Mucosa of descending colon (tissue), 3 donors: ENCODE measurements at regions not wholly inside any gene's neighbourhood (a gene's known extent, or its start where the extent isn't known, plus 50 kb on each side); places are given as distances from the start of the nearest gene placed in this dataset.

Experiments used
- ATAC-seq: fragments of 200-7000 bp; cut with Tn5 transposase; one replicate; pipeline ENCODE4 v1.9.1; 2020; ENCODE audit warnings: mild to moderate bottlenecking, moderate library complexity
- DNase-seq, 3 donors: peaks; one replicate each; pipeline ENCODE4 v3.0.0-alpha.2; 2020
- H3K36me3 ChIP-seq: fragments of 200-600 bp; one replicate; pipeline ENCODE4 v1.8.0; 2021; ENCODE audit warnings: low read depth, mild to moderate bottlenecking
- H3K4me1 ChIP-seq: fragments of 200-600 bp; one replicate; pipeline ENCODE4 v1.8.0; 2021; ENCODE audit warnings: low read depth, mild to moderate bottlenecking
- H3K4me3 ChIP-seq: fragments of 200-600 bp; one replicate; pipeline ENCODE4 v1.8.0; 2021; ENCODE audit warnings: mild to moderate bottlenecking
- H3K9me3 ChIP-seq: fragments of 200-600 bp; one replicate; pipeline ENCODE4 v1.8.0; 2021; ENCODE audit warnings: mild to moderate bottlenecking
- CTCF ChIP-seq: fragments of 200-600 bp; IDR thresholded peaks from one replicate; pipeline ENCODE4 v1.8.0; 2022; ENCODE audit warnings: antibody characterized with exemption, mild to moderate bottlenecking
- intact Hi-C, 2 donors: fragments of 100-400 bp; cut with DNase I in 1 of 2; cut with micrococcal nuclease in 1 of 2; formaldehyde crosslinking; loops; one replicate each; pipeline versions ENCODE4 v1.11.0 to v1.11.1; 2022; cut with DNase I, micrococcal nuclease
- donor health status: DM: no; HTN: no; CAD: no; lungs with moderate emphysema.
- donor health status: DM: no; HTN: no; CAD: no.
- donor health status: DM: no; HTN: yes; CAD: no.

GRCh38 chr5:89922161-89922560 lies 487.4 kb downstream of the CETN3 start:
- Histone ChIP-seq H3K4me3 (no peak overlapping the region), H3K4me1 (no peaks in the 10 kb centered on the region), H3K9me3 (no peaks in the 10 kb centered on the region), H3K36me3 (no peaks in the 10 kb centered on the region)
- TF ChIP-seq CTCF, result no peak
- ATAC-seq (no peak), DNase-seq (no peak)
- intact Hi-C loops, result no loop called here

DNA sequence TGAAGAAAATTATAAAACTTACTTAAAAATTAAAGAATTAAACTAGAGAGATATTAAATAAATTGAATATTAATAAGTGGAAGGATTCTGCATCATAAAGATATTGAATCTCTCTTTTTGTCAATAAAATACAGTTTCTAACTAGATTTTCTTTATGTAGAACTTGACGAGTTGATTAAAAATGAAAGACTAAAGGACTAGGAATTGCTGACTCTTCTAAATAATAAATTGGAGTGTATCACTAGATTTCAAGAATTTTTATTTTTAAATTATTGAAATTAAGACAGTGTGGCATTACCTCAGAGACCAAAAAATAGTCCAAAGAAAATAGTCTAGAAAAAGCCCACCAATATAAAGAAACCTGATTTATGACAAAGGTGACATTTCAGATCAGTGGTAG lies 492.4 kb downstream of the CETN3 start:
- H3K4me1 ChIP-seq, result no peaks in the 10 kb centered on the region
- intact Hi-C loops, result no loop called here
- DNase-seq (no peak), ATAC-seq (no peak)
- H3K36me3 ChIP-seq, result no peaks in the 10 kb centered on the region
- no peak for TF ChIP-seq CTCF
- H3K9me3 ChIP-seq, result no peaks in the 10 kb centered on the region
- no peak overlapping the region for H3K4me3 ChIP-seq

DNA sequence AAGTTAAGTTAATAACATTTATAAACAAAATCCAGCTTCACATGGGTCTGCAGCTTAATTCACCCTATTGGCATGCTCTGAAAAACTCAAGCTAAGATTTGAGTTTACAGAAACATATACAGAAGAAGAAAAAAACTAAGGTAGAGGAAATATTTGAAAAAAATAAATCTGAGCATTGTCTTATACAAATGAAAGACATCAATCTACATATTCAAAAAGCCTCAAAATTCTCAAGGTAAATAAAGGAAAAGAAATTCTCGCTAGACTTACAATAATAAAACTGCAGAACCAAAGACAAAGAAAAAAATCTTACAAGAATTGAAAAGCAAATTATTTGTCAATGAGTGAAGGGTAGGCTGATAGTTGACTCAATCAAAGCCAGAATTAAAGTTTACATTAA lies 493.4 kb downstream of the CETN3 start:
- Histone ChIP-seq H3K9me3 (no peaks in the 10 kb centered on the region), H3K4me1 (no peaks in the 10 kb centered on the region), H3K36me3 (no peaks in the 10 kb centered on the region), H3K4me3 (no peak overlapping the region)
- DNase-seq, result no peak
- TF ChIP-seq CTCF, result no peak
- ATAC-seq, result no peak
- intact Hi-C loops, result no loop called here

DNA sequence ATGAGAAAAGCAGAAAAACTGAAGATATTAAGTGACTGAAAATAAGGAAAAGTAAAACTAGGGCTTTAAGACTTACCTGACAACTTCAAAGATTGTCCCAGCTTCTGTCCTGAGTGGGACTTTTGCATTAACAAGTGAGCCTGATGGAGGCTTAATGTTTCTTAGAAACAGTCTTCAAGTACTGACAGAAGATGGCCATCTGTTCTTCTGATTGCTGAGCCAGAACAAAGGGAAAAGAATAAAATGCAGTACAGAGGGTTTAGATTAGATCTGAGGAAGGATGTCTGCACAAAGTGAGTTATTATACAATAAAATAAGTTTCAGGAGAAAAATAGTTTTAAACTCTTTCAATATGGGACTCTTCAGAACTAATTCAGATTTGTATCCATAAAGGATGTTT lies 500.7 kb downstream of the CETN3 start:
- no peaks in the 10 kb centered on the region for H3K36me3 ChIP-seq
- no peak overlapping the region for H3K4me3 ChIP-seq
- TF ChIP-seq CTCF, result no peak
- DNase-seq (no peak), ATAC-seq (no peak)
- intact Hi-C loops, result no loop called here
- no peaks in the 10 kb centered on the region for H3K4me1 ChIP-seq
- H3K9me3 ChIP-seq, result no peaks in the 10 kb centered on the region

GRCh38 chr5:89904442-89904841 lies 505.1 kb downstream of the CETN3 start:
- Histone ChIP-seq H3K4me1 (no peaks in the 10 kb centered on the region), H3K36me3 (no peaks in the 10 kb centered on the region), H3K4me3 (no peak overlapping the region), H3K9me3 (no peaks in the 10 kb centered on the region)
- intact Hi-C loops, result no loop called here
- ATAC-seq, result no peak
- DNase-seq, result no peak
- no peak for TF ChIP-seq CTCF

- ATAC-seq, result no peak
- Histone ChIP-seq H3K4me3 (no peak overlapping the region), H3K4me1 (no peaks in the 10 kb centered on the region), H3K9me3 (no peaks in the 10 kb centered on the region), H3K36me3 (no peaks in the 10 kb centered on the region)
- TF ChIP-seq CTCF, result no peak
- no peak for DNase-seq
- intact Hi-C loops, result no loop called here
These were observed 507.6 kb downstream of the CETN3 start for GRCh38 chr5:89901983-89902382.
